ENCODE measurements at regions not wholly inside any gene's neighbourhood (a gene's known extent, or its start where the extent isn't known, plus 50 kb on each side); places are given as distances from the start of the nearest gene placed in this dataset.

GRCh38 chr3:146342989-146343388 lies 92.1 kb upstream of the PLSCR4 start:
- TF ChIP-seq CTCF (conservative IDR thresholded peaks at IDR 0.05 in 1 of 2, IDR thresholded peaks at IDR 0.05 in 1 of 2; ENCODE audit: extremely low read depth in 1 of 2, insufficient read depth in 1 of 2, low read depth in 1 of 2, low read length in 2 of 2) (no peak), EZH2 (IDR thresholded peaks at IDR 0.05; ENCODE audit: borderline replicate concordance, low read length) (no peak)

All from mammary epithelial cell (primary cell).